GM19035 (cell line): ENCODE measurements at regions not wholly inside any gene's neighbourhood (a gene's known extent, or its start where the extent isn't known, plus 50 kb on each side); places are given as distances from the start of the nearest gene placed in this dataset.
A peak's percentile ranks its signal among the peaks of the same experiment; 100 is the strongest.

ENCODE experiments used
- ATAC-seq: cut with Tn5 transposase; IDR thresholded peaks from one replicate; pipeline ENCODE4 v1.9.1; 2021; ENCODE audit not compliant: unreplicated experiment

GRCh38 chr3:193897731-193898180 is 238.2 kb upstream of the HES1 start:
- ATAC-seq = no peak

- no peak for ATAC-seq
Observed at GRCh38 chr3:193899001-193899400, 236.9 kb upstream of the HES1 start.

GRCh38 chr3:193901007-193901406 is 234.9 kb upstream of the HES1 start:
- ATAC-seq = no peak

GRCh38 chr3:193902607-193903511 is 233.1 kb upstream of the HES1 start:
- no peak for ATAC-seq

GRCh38 chr3:193903512-193903817 is 232.5 kb upstream of the HES1 start:
- ATAC-seq = no peak

GRCh38 chr3:193903966-193904365 is 232.0 kb upstream of the HES1 start:
- no peak for ATAC-seq

GRCh38 chr3:193905541-193906396 is 230.2 kb upstream of the HES1 start:
- ATAC-seq = no peak

GRCh38 chr3:193906849-193907410 is 229.0 kb upstream of the HES1 start:
- no peak for ATAC-seq

GRCh38 chr3:193908181-193908744 is 227.7 kb upstream of the HES1 start:
- ATAC-seq = no peak

- peak; percentile 79 for ATAC-seq
Observed at GRCh38 chr3:193909387-193909786, 226.6 kb upstream of the HES1 start.

- ATAC-seq = no peak
Observed at GRCh38 chr3:193910310-193910709, 225.6 kb upstream of the HES1 start.

- no peak for ATAC-seq
Observed at GRCh38 chr3:193910886-193911738, 224.8 kb upstream of the HES1 start.

GRCh38 chr3:193911784-193912340 is 224.1 kb upstream of the HES1 start:
- ATAC-seq = no peak

- no peak for ATAC-seq
Observed at GRCh38 chr3:193912621-193913178, 223.2 kb upstream of the HES1 start.

- ATAC-seq = no peak
Observed at GRCh38 chr3:193914602-193915001, 221.3 kb upstream of the HES1 start.

- no peak for ATAC-seq
Observed at GRCh38 chr3:193915099-193915498, 220.8 kb upstream of the HES1 start.

- no peak for ATAC-seq
Observed at GRCh38 chr3:193915613-193916012, 220.3 kb upstream of the HES1 start.

- ATAC-seq = no peak
Observed at GRCh38 chr3:193917158-193917557, 218.8 kb upstream of the HES1 start.

- ATAC-seq = no peak
Observed at GRCh38 chr3:193921465-193921864, 214.5 kb upstream of the HES1 start.
